Stimulated activated effector memory CD8-positive, alpha-beta T cell treated with anti-CD3 and anti-CD28 coated beads, Interleukin-12 subunit alpha, Interleukin-12 subunit beta, amount 100 ng/mL, for 72 hours (primary cell): ENCODE measurements at regions not wholly inside any gene's neighbourhood (a gene's known extent, or its start where the extent isn't known, plus 50 kb on each side); places are given as distances from the start of the nearest gene placed in this dataset.
"Not testable (repeated sequence)": the region's sequence is repeated elsewhere in the genome, so short reads cannot be mapped to it uniquely, and the experiment has no call there.

ENCODE experiments used
- ATAC-seq: fragments of 150-1000 bp; cut with Tn5 transposase; 2 replicates; pipeline ENCODE4 v1.10.0; 2021
- DNase-seq, 2 donors: peaks; one replicate each; pipeline ENCODE4 v3.0.0; 2021 to 2022; ENCODE audit warnings: low spot score in 2 of 2
- H3K27ac Mint-ChIP-seq: one replicate; pipeline ENCODE4 v1.8.0; 2022; ENCODE audit warnings: mild to moderate bottlenecking, mixed read lengths
- H3K36me3 Mint-ChIP-seq: one replicate; pipeline ENCODE4 v1.8.0; 2022; ENCODE audit warnings: mild to moderate bottlenecking, mixed read lengths
- H3K4me1 Mint-ChIP-seq: one replicate; pipeline ENCODE4 v1.8.0; 2022; ENCODE audit warnings: mixed read lengths
- H3K4me3 Mint-ChIP-seq: one replicate; pipeline ENCODE4 v1.8.0; 2022; ENCODE audit warnings: mild to moderate bottlenecking, mixed read lengths
- H3K9me3 Mint-ChIP-seq: one replicate; pipeline ENCODE4 v1.8.0; 2022; ENCODE audit warnings: mixed read lengths

GRCh38 chrX:129123795-129124194 lies 399.5 kb downstream of the SMARCA1 start:
- Mint-ChIP-seq H3K36me3 (no peaks in the 10 kb centered on the region), H3K4me1 (no peaks in the 10 kb centered on the region), H3K4me3 (no peak overlapping the region), H3K27ac (no peak overlapping the region), H3K9me3 (no peaks in the 10 kb centered on the region)
- DNase-seq: no peak
- no peak for ATAC-seq

DNA sequence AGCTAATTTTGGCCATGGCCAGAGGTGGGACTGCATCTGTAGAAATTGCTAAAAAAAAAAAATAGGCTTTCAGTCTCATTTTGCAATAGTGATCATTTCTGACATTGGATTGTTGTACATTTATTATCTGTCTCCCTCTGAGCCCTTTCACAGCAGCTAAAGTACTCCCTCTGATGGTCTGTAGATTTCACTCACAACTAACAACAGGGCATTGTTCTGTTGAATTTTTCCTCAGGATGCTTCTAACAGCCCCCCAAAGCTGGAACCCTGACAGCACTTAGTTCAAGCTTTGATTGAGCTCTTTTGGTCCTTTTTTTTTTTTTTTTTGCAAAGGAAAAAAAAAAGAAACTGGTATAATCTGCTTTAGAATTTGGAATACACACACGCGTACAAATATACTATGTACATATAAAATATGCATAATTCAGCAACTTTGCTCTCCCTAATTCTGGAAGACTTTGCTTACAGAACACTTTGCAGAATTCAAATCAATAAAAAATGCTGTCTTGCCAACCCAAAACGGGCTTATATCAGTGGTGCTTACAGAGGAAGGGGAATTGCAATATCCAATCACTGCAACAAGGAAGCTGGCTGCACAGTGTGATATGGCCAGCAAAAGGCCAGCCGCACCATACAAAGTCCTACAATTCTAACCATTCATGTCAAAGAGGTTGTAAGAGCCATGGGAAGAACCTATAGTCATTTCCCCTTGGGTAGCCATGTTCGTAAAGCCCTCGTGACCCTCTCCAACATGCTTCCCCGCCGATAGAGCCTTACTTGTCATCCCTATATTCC lies 406.4 kb downstream of the SMARCA1 start:
- no peaks in the 10 kb centered on the region for H3K36me3 Mint-ChIP-seq
- DNase-seq: no peak
- H3K27ac Mint-ChIP-seq: no peak overlapping the region
- no peak overlapping the region for H3K4me3 Mint-ChIP-seq
- no peaks in the 10 kb centered on the region for H3K4me1 Mint-ChIP-seq
- ATAC-seq: no peak
- no peaks in the 10 kb centered on the region for H3K9me3 Mint-ChIP-seq

DNA sequence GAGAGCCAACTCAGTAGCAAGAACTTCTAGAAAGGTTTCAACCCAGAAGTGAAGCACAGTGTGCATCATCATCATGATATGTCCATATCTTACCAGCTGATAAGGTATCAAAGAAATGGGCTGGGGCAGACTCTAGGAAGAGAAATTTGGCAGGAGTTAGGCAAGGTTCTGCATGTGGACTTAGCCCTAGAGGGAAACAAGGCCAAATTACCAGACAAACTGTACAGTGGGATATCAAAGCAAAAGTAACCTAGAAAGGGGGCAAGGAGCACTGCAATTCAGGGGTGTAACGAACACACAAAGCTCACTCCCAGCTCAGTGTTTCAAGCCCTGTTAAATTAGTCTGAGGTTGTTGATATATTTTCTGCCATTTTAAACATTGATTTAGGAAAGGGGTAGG lies 407.4 kb downstream of the SMARCA1 start:
- no peak for DNase-seq
- Mint-ChIP-seq H3K4me3 (no peak overlapping the region), H3K4me1 (no peaks in the 10 kb centered on the region), H3K27ac (no peak overlapping the region), H3K9me3 (no peaks in the 10 kb centered on the region), H3K36me3 (no peaks in the 10 kb centered on the region)
- no peak for ATAC-seq

DNA sequence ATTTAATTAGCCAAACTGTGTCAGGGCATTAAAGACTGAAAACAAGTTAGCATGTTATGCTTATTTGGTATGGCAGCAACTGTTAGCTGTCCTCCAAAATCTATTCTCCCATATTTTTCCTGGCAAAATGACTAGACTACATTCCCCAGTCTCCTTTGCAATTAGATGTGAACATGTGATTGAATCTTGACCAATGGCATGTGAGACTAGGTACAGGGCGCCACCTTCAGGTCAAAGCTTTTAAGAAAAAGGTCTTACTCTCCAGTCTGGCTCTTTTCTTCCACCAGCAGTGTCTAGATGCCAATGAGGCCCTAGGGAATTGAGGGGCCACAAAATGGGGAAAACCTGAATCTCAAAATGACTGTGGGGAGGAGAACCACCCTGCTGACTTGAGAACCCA lies 408.2 kb downstream of the SMARCA1 start:
- H3K9me3 Mint-ChIP-seq: no peaks in the 10 kb centered on the region
- no peak overlapping the region for H3K27ac Mint-ChIP-seq
- no peak overlapping the region for H3K4me3 Mint-ChIP-seq
- no peaks in the 10 kb centered on the region for H3K4me1 Mint-ChIP-seq
- peak in 1 of 2 donors; percentile 43 for DNase-seq
- ATAC-seq: no peak
- no peaks in the 10 kb centered on the region for H3K36me3 Mint-ChIP-seq

DNA sequence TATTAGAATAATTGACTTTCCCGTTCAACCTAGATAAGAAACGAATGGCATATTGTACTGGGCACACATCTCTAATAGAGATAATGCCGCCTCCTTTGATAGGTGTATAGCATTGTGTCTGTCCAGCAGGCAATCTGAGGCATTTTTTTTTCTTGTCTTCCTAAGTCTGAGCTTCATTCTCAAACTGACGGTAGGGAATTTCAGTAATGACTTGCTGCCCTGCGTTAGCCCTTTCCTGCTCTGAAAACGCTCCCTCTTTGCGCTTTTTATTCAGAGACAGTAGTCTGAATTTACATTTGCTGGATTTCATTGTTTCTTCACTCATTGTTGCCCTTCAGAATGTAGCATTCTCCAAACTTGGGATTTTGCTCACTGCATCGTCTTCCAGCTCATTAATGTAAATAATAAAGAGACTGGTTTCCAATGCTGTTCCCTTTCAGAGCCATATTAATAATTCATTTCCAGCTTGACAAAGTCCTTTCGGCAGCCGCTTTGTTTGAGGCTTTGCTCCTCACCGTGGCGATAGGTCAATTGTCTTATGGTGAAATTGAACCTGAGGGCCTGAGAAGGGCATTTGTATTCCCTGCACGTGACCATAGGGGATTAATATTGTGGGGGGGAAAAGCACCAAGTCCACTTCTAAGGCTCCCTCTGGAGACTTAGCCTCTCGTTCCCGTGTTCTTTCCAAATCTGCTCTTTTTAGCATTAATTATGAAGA lies 412.1 kb downstream of the SMARCA1 start:
- no peak for DNase-seq
- Mint-ChIP-seq H3K9me3 (peaks cover 2% of the 10 kb centered on the region), H3K4me3 (no peak overlapping the region), H3K36me3 (no peaks in the 10 kb centered on the region), H3K4me1 (no peaks in the 10 kb centered on the region), H3K27ac (no peak overlapping the region)
- ATAC-seq: no peak

DNA sequence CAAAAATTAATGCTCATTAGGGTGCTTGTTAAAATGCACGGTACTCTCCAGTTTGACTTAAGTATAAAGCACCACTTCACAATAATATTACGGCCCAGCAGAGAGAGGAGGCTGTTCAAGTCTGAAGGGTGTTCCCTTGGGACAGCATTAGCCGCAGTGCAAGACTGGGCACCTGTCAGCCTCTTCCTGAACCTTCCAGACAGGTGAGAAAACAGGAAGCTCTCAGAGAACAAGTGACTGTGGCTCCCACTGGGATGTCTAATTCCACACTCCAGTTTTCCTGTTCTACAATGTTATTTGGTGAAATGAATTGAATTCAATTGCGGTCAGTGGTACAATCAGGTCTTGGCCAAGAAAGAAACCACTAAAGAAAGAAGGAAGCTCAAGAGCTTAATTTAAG lies 414.4 kb downstream of the SMARCA1 start:
- Mint-ChIP-seq H3K4me1 (no peaks in the 10 kb centered on the region), H3K4me3 (no peak overlapping the region), H3K9me3 (peaks cover 2% of the 10 kb centered on the region), H3K36me3 (no peaks in the 10 kb centered on the region), H3K27ac (no peak overlapping the region)
- ATAC-seq: no peak
- no peak for DNase-seq

DNA sequence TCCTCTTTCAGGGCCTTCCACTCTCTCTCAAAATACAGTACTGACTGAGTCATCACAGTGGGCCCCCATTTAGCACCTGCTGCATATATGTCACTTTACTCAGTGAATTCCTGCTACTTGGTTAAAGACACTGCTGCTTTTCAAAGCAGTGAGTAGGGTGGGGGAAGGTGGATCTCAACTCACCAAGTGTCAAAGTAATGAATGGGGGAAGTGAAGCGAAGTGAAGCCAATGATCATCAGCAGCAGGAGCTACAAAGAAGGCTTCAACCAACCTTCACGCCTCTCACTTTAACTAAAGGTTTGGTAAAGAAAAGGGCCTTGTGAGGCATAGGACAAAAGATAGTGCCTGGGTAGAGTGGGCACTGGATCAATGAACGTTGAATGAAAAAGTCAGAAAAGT lies 424.1 kb downstream of the SMARCA1 start:
- no peaks in the 10 kb centered on the region for H3K4me1 Mint-ChIP-seq
- no peaks in the 10 kb centered on the region for H3K36me3 Mint-ChIP-seq
- H3K9me3 Mint-ChIP-seq: no peaks in the 10 kb centered on the region
- no peak overlapping the region for H3K4me3 Mint-ChIP-seq
- DNase-seq (no peak), ATAC-seq (no peak)
- no peak overlapping the region for H3K27ac Mint-ChIP-seq

- Mint-ChIP-seq H3K4me1 (no peaks in the 10 kb centered on the region), H3K36me3 (no peaks in the 10 kb centered on the region), H3K27ac (no peak overlapping the region), H3K4me3 (no peak overlapping the region), H3K9me3 (no peaks in the 10 kb centered on the region)
- DNase-seq (no peak), ATAC-seq (no peak)
These were observed 425.6 kb downstream of the SMARCA1 start for GRCh38 chrX:129097668-129098067.

GRCh38 chrX:129093706-129094105 lies 429.6 kb downstream of the SMARCA1 start:
- Mint-ChIP-seq H3K27ac (no peak overlapping the region), H3K9me3 (no peaks in the 10 kb centered on the region), H3K4me3 (no peak overlapping the region), H3K36me3 (no peaks in the 10 kb centered on the region), H3K4me1 (no peaks in the 10 kb centered on the region)
- DNase-seq (no peak), ATAC-seq (no peak)

GRCh38 chrX:129092757-129093156 lies 430.5 kb downstream of the SMARCA1 start:
- Mint-ChIP-seq H3K27ac (no peak overlapping the region), H3K9me3 (no peaks in the 10 kb centered on the region), H3K36me3 (no peaks in the 10 kb centered on the region), H3K4me1 (no peaks in the 10 kb centered on the region), H3K4me3 (no peak overlapping the region)
- DNase-seq (no peak), ATAC-seq (no peak)

GRCh38 chrX:129092242-129092641 lies 431.0 kb downstream of the SMARCA1 start:
- H3K27ac Mint-ChIP-seq: no peak overlapping the region
- ATAC-seq (no peak), DNase-seq (no peak)
- no peak overlapping the region for H3K4me3 Mint-ChIP-seq
- H3K4me1 Mint-ChIP-seq: no peaks in the 10 kb centered on the region
- H3K9me3 Mint-ChIP-seq: no peaks in the 10 kb centered on the region
- H3K36me3 Mint-ChIP-seq: no peaks in the 10 kb centered on the region

DNA sequence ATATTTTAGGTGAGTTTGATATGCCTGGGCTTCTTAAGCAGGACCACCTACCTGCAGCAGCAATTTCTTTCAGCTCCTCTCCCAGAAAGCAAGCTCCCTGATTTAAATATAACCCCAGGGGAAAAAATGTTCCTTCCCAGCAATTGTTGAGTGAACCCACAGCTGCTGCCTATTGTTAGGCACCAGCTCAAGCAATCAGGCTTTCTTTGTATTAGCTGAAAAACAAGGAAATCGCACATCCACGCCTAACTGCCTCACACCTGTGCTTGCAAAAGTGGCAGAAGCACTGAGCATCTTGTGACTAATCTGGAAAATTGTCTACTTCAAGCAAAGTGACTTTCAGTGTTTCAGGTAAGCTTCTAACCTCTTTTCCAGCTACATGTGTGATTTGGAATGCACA lies 432.2 kb downstream of the SMARCA1 start:
- H3K36me3 Mint-ChIP-seq: no peaks in the 10 kb centered on the region

GRCh38 chrX:129086802-129087201 lies 436.5 kb downstream of the SMARCA1 start:
- Mint-ChIP-seq H3K36me3 (no peaks in the 10 kb centered on the region), H3K4me3 (no peak overlapping the region)

More for the DNA sequence above, 432.2 kb downstream of the SMARCA1 start:
- DNase-seq (no peak), ATAC-seq (no peak)
- no peak overlapping the region for H3K27ac Mint-ChIP-seq
- H3K9me3 Mint-ChIP-seq: no peaks in the 10 kb centered on the region
- H3K4me3 Mint-ChIP-seq: no peak overlapping the region
- no peaks in the 10 kb centered on the region for H3K4me1 Mint-ChIP-seq

DNA sequence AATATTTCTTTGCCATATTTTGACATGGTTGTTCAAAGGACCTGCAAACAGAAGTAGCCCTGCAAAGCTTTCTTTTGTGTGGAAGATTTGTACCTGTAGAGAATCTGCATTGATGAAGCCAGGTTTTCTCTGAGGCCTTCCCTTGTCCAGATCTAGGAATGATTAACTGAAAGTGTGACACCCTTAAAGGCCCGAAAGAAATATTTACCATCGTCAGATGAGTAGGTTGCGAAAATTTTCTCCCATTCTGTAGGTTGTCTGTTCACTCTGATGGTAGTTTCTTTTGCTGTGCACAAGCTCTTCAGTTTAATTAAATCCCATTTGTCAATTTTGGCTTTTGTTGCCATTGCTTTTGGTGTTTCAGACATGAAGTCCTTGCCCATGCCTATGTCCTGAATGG lies 439.0 kb downstream of the SMARCA1 start:
- H3K4me1 Mint-ChIP-seq: not testable (repeated sequence)

More at GRCh38 chrX:129086802-129087201, 436.5 kb downstream of the SMARCA1 start:
- DNase-seq: no peak
- no peak for ATAC-seq
- H3K27ac Mint-ChIP-seq: no peak overlapping the region
- H3K9me3 Mint-ChIP-seq: no peaks in the 10 kb centered on the region
- no peaks in the 10 kb centered on the region for H3K4me1 Mint-ChIP-seq

GRCh38 chrX:129077424-129078170 lies 445.7 kb downstream of the SMARCA1 start:
- Mint-ChIP-seq H3K36me3 (no peaks in the 10 kb centered on the region), H3K9me3 (no peaks in the 10 kb centered on the region), H3K4me1 (no peaks in the 10 kb centered on the region), H3K27ac (no peak overlapping the region), H3K4me3 (no peak overlapping the region)
- ATAC-seq (no peak), DNase-seq (no peak)

More for the DNA sequence above, 439.0 kb downstream of the SMARCA1 start:
- ATAC-seq, H3K27ac Mint-ChIP-seq, H3K4me3 Mint-ChIP-seq, DNase-seq, H3K9me3 Mint-ChIP-seq, H3K36me3 Mint-ChIP-seq: not testable (repeated sequence)
